BJ (cell line): ENCODE measurements at regions not wholly inside any gene's neighbourhood (a gene's known extent, or its start where the extent isn't known, plus 50 kb on each side); places are given as distances from the start of the nearest gene placed in this dataset.

Experiments used
- CTCF ChIA-PET: fragments of 350-600 bp; formaldehyde crosslinking; extraction: SDS; loops from one replicate; lab custom pipeline; 2021; ENCODE audit warnings: antibody characterized with exemption, inconsistent platforms; lab: Yijun Ruan, JAX
- POLR2A ChIA-PET: fragments of 300-600 bp; sonication (Branson Sonifier 250); formaldehyde crosslinking; extraction: SDS; loops from one replicate; lab custom pipeline; 2021; ENCODE audit warnings: antibody characterized with exemption; lab: Charles Lee
- DNase-seq: peaks from one replicate; pipeline ENCODE4 v3.0.0-alpha.2; 2011; ENCODE audit warnings: low read depth
- H3K27me3 ChIP-seq: 2 replicates; pipeline ENCODE4 v1.6.0; 2011; ENCODE audit warnings: low read length; ENCODE audit not compliant: control insufficient read depth, insufficient read depth
- H3K36me3 ChIP-seq: 2 replicates; pipeline ENCODE4 v1.5.1; 2011; ENCODE audit warnings: low read length; ENCODE audit not compliant: control insufficient read depth, insufficient read depth
- H3K4me3 ChIP-seq: 2 replicates; pipeline ENCODE4 v1.5.1; 2011; ENCODE audit warnings: low read depth, mild to moderate bottlenecking, control low read depth, low read length
- CTCF ChIP-seq: IDR thresholded peaks from 2 replicates; pipeline ENCODE4 v1.5.1; 2011; ENCODE audit warnings: low read depth, mild to moderate bottlenecking, control low read depth, inconsistent platforms, low read length, moderate library complexity; ENCODE audit not compliant: insufficient read depth

GRCh38 chr17:11182430-11182829, 58.6 kb upstream of the SHISA6 start:
- DNase-seq = no peak
- Histone ChIP-seq H3K36me3 (no peaks in the 10 kb centered on the region), H3K4me3 (no peak overlapping the region), H3K27me3 (no peaks in the 10 kb centered on the region)
- CTCF ChIA-PET = no interaction called here
- TF ChIP-seq CTCF = no peak
- POLR2A ChIA-PET = no interaction called here

GRCh38 chr17:11178581-11178980, 62.4 kb upstream of the SHISA6 start:
- Histone ChIP-seq H3K4me3 (no peak overlapping the region), H3K36me3 (no peaks in the 10 kb centered on the region), H3K27me3 (no peaks in the 10 kb centered on the region)
- CTCF ChIA-PET = no interaction called here
- no peak for DNase-seq
- POLR2A ChIA-PET = no interaction called here
- no peak for TF ChIP-seq CTCF

- ChIA-PET POLR2A (no interaction called here), CTCF (no interaction called here)
- Histone ChIP-seq H3K36me3 (no peaks in the 10 kb centered on the region), H3K27me3 (no peaks in the 10 kb centered on the region), H3K4me3 (no peak overlapping the region)
- no peak for TF ChIP-seq CTCF
- no peak for DNase-seq
Observed at GRCh38 chr17:11177340-11177739, 63.7 kb upstream of the SHISA6 start.

- Histone ChIP-seq H3K36me3 (no peaks in the 10 kb centered on the region), H3K4me3 (no peak overlapping the region), H3K27me3 (no peaks in the 10 kb centered on the region)
- ChIA-PET POLR2A (no interaction called here), CTCF (no interaction called here)
- no peak for TF ChIP-seq CTCF
- no peak for DNase-seq
Observed at GRCh38 chr17:11176549-11176948, 64.5 kb upstream of the SHISA6 start.

- POLR2A ChIA-PET = no interaction called here
- CTCF ChIA-PET = no interaction called here
- Histone ChIP-seq H3K27me3 (no peaks in the 10 kb centered on the region), H3K4me3 (no peak overlapping the region), H3K36me3 (no peaks in the 10 kb centered on the region)
- TF ChIP-seq CTCF = no peak
- no peak for DNase-seq
Observed at GRCh38 chr17:11170881-11171280, 70.1 kb upstream of the SHISA6 start.
